ENCODE measurements at regions not wholly inside any gene's neighbourhood (a gene's known extent, or its start where the extent isn't known, plus 50 kb on each side); places are given as distances from the start of the nearest gene placed in this dataset.

DNA sequence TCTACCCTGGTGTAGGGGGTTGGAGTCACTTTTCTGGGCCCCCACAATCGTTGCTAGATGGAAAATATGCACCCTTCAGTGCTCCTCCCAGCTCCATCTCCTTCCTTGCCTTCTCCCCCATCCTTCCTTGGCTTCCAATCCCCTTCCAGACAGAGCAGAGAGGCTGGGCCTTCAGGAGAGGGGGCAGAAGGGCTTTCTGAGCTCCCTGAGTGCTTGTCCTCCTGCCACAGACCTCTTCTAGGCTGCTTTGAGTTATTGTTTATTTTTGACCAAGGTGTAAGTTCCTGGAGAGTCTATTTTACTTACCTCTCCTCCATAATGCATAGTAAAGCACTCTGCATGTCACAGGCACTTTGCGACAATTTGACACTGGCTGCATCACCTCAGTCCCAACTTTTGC, 96.4 kb upstream of the CNKSR3 start:
- FAIRE-seq (no peak), DNase-seq (ENCODE audit: low read depth, low spot score) (no peak)
- ChIA-PET CTCF (interaction anchor here (1.0 kb wide), 1 partner anchor 10 kb away, joined by 3 read pairs; no protein-coding TSS in a partner anchor), POLR2A (no interaction called here)
- Histone ChIP-seq H3K9me3 (replicated peaks; ENCODE audit: control insufficient read depth, insufficient read depth, low read length) (no peaks in the 10 kb centered on the region), H3K36me3 (ENCODE audit: control insufficient read depth in 2 of 2, extremely low read depth in 1 of 2, insufficient read depth in 2 of 2, low read length in 2 of 2) (no peaks in the 10 kb centered on the region), H3K4me2 (ENCODE audit: insufficient read depth, low read length) (no peak overlapping the region), H3K79me2 (ENCODE audit: control insufficient read depth, insufficient read depth, low read length) (no peaks in the 10 kb centered on the region), H3K9me1 (replicated peaks; ENCODE audit: control insufficient read depth, extremely low read depth, insufficient read depth, low read length) (no peaks in the 10 kb centered on the region), H3K27ac (ENCODE audit: insufficient read depth, low read depth, low read length) (no peak overlapping the region), H3K27me3 (ENCODE audit: control insufficient read depth in 2 of 2, insufficient read depth in 2 of 2, low read length in 2 of 2) (no peaks in the 10 kb centered on the region), H3K4me3 (replicated peaks in 1 of 3; ENCODE audit: insufficient read depth in 1 of 3, low read depth in 1 of 3, low read length in 3 of 3) (no peak overlapping the region), H3K9ac (replicated peaks; ENCODE audit: extremely low read depth, insufficient read depth, low read length) (no peak overlapping the region), H3K4me1 (ENCODE audit: control insufficient read depth, extremely low read depth, insufficient read depth, low read length) (no peaks in the 10 kb centered on the region), H4K20me1 (replicated peaks; ENCODE audit: control insufficient read depth, extremely low read depth, insufficient read depth, low read length) (no peaks in the 10 kb centered on the region), H2AFZ (ENCODE audit: low read depth, low read length) (no peak overlapping the region)
- no peak for TF ChIP-seq MYC (IDR thresholded peaks at IDR 0.05; ENCODE audit: low read depth, low read length)
- TF ChIP-seq POLR2A (IDR thresholded peaks at IDR 0.05; ENCODE audit: low read depth, low read length), result no peak
- TF ChIP-seq FOS (IDR thresholded peaks at IDR 0.05; ENCODE audit: borderline replicate concordance, insufficient read depth, low read length), result no peak
- no peak for TF ChIP-seq EZH2 (IDR thresholded peaks at IDR 0.05; ENCODE audit: borderline replicate concordance, low read depth, low read length, severe bottlenecking)
- TF ChIP-seq, protein P1, sequence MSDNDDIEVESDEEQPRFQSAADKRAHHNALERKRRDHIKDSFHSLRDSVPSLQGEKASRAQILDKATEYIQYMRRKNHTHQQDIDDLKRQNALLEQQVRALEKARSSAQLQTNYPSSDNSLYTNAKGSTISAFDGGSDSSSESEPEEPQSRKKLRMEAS (IDR thresholded peaks at IDR 0.05; ENCODE audit: insufficient read depth, insufficient read length), result no peak
- TF ChIP-seq, protein P2, sequence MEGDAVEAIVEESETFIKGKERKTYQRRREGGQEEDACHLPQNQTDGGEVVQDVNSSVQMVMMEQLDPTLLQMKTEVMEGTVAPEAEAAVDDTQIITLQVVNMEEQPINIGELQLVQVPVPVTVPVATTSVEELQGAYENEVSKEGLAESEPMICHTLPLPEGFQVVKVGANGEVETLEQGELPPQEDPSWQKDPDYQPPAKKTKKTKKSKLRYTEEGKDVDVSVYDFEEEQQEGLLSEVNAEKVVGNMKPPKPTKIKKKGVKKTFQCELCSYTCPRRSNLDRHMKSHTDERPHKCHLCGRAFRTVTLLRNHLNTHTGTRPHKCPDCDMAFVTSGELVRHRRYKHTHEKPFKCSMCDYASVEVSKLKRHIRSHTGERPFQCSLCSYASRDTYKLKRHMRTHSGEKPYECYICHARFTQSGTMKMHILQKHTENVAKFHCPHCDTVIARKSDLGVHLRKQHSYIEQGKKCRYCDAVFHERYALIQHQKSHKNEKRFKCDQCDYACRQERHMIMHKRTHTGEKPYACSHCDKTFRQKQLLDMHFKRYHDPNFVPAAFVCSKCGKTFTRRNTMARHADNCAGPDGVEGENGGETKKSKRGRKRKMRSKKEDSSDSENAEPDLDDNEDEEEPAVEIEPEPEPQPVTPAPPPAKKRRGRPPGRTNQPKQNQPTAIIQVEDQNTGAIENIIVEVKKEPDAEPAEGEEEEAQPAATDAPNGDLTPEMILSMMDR (IDR thresholded peaks at IDR 0.05; ENCODE audit: extremely low read depth in 1 of 2, insufficient read depth in 1 of 2, low read depth in 1 of 2, low read length in 2 of 2), result no peak
- TF ChIP-seq POLR2AphosphoS5 (IDR thresholded peaks at IDR 0.05; ENCODE audit: insufficient read depth, low read depth, low read length), result no peak
- TF ChIP-seq JUN (IDR thresholded peaks at IDR 0.05; ENCODE audit: borderline replicate concordance, insufficient read depth, insufficient read length, low read depth), result no peak
- TF ChIP-seq GATA2 (IDR thresholded peaks at IDR 0.05; ENCODE audit: insufficient read depth, insufficient read length, low read depth, low read length), result no peak
- intact Hi-C loops (cut with micrococcal nuclease) (no loop called here), dilution Hi-C loops (cut with MboI; ENCODE audit: extremely low pct_ligation_motif_present, low sequenced_read_pairs) (no loop called here)
- BruUV-seq (replicated peaks), result no TSS peak

Measured in endothelial cell of umbilical vein (primary cell).